Left ventricle myocardium superior (tissue), 1 donor: ENCODE measurements at regions not wholly inside any gene's neighbourhood (a gene's known extent, or its start where the extent isn't known, plus 50 kb on each side); places are given as distances from the start of the nearest gene placed in this dataset.

Experiments used
- ATAC-seq: fragments of 200-7000 bp; cut with Tn5 transposase; one replicate; pipeline ENCODE4 v1.9.1; 2020; ENCODE audit warnings: mild to moderate bottlenecking, moderate library complexity
- DNase-seq: peaks from one replicate; pipeline ENCODE4 v3.0.0-alpha.2; 2020
- intact Hi-C: fragments of 100-400 bp; cut with micrococcal nuclease; formaldehyde crosslinking; loops from one replicate; pipeline ENCODE4 v1.11.0; 2022
- donor health status: DM: no; HTN: yes; CAD: no; lungs with severe emphysema.

DNA sequence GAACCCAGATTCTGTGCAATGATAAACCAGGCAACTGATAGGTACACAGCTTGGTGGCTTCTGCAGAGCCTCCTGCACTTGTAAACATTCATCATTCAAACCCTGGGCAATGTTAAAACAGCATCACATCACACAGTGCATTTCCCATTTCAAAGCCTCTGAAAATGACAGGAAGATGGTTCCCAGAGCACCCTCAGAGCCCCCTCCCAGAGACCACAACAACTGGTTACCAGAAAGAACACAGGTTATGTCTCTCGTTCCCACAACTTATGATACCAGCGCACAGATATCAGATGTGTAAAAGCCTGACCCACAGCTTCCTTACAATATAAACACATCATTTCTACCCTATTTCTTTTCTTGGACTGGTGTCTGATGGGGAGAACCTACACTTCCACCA is 248.7 kb downstream of the AUH start:
- intact Hi-C loops, result no loop called here
- ATAC-seq (no peak), DNase-seq (no peak)

DNA sequence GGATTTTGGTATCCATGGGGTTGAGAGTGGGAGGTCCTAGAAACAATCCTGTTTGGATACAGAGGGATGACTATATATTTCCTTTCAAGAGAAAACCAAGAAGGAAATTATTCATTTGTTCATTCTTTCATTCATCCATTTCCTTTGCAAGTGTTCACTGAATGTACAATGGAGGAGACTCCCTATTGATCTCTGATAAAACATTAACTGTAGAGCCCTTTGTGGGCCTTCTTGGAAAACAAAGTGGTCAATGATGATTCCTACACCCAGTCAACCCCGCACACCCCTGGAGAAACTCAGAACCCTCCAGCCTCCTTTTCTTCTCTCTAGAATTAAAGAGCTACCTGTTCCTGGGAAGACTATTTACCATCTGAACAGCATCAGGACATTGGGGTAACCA is 247.3 kb downstream of the AUH start:
- ATAC-seq, result no peak

DNA sequence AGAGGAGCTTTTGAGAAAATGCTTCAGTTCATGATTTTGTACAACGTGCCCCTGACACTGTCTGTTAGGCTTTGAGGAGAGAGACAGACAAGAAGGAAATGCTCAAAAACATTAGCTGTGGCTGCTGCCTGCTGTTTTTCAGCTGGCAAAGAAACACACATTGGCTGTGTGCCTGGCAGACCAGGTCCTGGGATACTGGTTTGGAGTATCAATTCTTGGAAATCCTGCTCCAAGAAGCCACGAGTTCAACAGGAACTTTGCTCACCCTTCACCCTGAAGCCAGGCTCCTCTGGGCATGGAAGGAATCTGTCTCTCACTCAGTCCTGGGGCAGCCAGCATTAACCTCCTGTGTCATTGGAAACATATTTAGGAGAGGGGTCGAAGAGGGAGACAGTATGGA is 245.5 kb downstream of the AUH start:
- ATAC-seq (no peak), DNase-seq (no peak)
- intact Hi-C loops, result no loop called here

More for the DNA sequence above, 247.3 kb downstream of the AUH start:
- no peak for DNase-seq
- intact Hi-C loops, result no loop called here

DNA sequence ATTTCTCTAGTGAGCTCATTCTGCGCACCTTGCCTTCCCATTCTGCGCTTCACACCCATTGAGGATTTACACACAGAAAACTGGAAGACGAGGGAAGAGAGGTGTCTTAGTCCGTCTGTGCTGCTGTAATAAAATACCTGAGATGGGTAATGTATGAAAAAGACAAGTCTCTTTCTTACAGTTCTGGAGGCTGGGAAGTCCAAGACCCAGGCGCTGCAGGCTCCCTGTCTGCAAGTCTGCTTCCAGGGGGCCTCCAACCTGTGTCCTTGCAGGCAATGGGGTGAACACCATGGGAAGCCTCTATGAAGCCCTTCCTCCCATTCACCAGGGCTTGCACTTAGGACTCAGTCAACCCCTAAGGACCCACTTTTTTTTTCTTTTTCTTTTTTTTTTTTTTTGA is 245.0 kb downstream of the AUH start:
- ATAC-seq, result no peak

DNA sequence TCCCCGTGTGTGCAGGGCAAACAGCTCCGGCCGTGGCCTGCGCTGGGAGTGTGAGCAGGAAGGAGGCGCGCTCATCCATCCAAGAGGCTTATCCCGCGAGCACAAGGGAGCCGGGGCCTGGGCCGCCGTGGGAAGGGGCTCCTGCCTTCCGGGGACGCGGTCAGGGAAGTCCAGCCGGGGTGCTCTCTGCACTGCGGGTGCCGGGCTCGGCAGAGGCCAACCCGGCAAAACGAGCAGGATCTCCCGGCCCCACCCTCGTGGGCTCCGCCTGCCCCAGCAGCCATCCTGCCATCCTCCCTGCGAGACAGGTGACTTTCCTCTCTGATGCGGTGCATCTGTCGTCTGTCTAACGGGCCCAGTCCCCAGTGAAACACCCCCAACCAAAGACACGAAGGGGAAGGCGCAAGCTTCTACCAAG is 244.2 kb downstream of the AUH start:
- intact Hi-C loops, result no loop called here
- DNase-seq, result peak; percentile 34
- ATAC-seq, result peak; percentile 8

More for the DNA sequence above, 245.0 kb downstream of the AUH start:
- no peak for DNase-seq
- intact Hi-C loops, result no loop called here

DNA sequence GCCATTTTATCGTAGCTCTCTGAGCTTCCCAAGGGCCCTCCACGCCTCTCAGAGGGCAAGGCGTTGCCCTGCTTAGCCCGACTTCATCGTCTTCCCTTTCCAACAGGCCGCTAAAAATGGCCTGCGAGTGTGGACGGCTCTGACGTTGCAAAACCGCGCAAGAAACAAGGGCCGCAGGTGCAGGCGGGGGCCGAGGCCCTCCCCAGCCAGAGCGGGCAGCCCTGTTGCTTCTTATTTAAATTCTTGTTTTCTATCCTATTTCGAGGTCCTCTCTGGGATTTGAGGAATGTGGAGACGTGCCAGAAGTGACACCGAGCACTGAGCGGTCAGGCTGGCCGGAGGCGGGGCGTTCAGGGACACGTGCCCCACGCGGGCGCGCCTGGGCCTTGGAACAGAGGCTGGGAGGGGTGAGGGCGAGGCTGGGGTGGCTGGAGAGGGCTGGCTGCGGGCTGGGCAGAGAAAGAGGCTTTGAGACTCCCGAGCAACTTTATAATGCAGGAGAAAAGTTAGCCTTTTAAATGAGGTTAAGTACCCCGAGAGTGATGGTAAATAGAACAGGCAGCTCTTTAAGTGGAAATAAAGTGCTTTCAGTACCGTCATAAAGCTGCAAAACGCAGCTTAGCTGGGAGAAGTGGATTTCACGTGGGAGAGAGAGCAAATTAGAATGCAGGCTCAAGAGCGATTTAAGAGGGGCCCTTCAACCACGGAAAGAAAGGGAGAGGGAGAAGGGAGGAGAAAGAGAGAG is 243.6 kb downstream of the AUH start:
- peak; percentile 99 for ATAC-seq
- intact Hi-C loops, result no loop called here
- DNase-seq, result peak; percentile 91

DNA sequence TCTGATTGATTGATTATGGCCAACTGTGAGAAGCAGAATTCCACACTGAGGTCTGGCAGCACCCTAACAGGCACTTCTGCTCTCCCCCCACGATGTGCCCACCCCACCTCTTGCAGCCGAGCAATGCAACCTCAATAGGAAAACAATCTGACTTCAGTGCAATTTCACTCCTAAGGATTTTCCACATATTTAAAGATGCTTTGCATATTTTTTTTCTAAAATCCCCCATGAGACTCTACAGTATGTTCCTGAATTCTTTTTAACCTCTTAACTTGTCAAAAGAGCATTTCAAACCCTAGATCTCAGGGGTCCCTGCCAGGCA is 243.1 kb downstream of the AUH start:
- ATAC-seq, result no peak
- DNase-seq, result no peak
- intact Hi-C loops, result no loop called here

DNA sequence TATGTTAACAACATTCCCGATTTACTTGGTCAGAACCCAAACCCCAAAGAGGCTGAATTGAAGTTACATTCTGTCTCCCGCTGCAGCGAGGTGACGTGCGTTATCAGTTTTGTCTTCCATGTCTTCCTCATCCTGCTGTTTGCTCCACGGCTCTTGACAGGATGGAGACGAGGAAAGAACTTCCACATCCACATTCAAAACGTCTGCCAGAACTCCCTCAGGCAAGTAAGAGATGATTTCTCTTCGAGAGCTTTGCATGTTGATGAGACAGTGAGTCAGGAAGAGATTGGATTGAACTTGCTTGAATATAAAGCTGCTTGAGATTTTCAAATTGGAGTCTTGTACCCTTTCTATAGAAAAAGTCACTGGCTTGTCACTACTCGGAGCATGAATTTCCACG is 242.6 kb downstream of the AUH start:
- intact Hi-C loops, result no loop called here
- peak; percentile 16 for ATAC-seq

DNA sequence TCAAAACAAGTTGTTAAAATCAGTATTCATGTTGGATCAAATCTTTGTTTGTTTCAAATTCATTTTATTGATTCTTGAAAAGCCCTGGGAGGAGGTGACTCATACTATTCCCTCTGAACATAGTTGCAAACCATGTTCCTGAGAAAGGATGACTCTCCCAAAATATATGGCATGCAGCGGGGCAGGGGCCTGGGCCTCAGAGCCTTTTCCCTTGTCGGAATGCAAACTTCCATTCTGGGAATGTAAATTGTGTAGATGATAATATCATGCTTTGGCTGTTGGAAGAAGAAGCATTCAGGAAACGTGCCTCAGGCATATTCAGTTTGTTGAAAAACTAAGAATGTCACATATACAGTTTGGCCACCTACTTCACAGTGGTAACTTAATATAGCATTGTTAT is 242.0 kb downstream of the AUH start:
- no peak for DNase-seq
- no peak for ATAC-seq
- intact Hi-C loops, result no loop called here

More for the DNA sequence above, 242.6 kb downstream of the AUH start:
- no peak for DNase-seq

DNA sequence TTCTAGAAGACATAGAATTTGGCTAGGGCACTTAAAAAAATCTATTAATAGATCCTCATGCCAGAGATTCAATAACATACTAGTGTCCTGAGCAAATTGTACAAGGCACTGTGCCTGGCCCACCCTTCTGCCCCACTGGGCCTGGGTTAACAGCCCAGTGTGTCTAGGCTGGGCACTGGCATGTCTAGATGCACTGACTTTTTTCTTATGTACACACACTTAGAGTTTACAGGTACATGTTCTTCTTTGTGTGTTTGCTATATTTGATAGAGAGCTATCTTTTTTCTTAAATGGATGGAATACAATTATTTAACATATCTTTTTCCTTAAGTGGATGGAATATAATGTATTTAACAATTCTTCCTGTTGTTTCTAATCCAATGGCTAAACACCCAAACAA is 241.5 kb downstream of the AUH start:
- no peak for ATAC-seq
- intact Hi-C loops, result no loop called here
- no peak for DNase-seq

DNA sequence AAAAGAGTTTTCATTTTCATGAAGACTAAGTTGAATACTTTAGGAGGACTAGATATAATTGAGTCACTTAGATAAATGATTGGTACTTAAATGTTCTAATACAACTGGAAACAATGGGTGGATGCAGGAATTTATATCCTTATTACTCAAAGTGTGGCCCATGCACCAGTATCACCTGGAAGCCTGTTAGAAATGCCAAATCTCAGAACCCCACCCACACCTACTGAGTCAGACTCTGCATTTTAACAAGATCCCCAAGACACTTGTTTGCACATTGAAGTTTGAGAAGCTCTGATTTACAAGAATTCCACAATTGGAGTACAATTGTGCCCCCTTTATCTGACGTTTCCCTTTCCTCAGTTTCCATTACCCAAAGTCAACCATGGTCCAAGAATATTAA is 239.0 kb downstream of the AUH start:
- no peak for DNase-seq
- no peak for ATAC-seq
- intact Hi-C loops, result no loop called here

DNA sequence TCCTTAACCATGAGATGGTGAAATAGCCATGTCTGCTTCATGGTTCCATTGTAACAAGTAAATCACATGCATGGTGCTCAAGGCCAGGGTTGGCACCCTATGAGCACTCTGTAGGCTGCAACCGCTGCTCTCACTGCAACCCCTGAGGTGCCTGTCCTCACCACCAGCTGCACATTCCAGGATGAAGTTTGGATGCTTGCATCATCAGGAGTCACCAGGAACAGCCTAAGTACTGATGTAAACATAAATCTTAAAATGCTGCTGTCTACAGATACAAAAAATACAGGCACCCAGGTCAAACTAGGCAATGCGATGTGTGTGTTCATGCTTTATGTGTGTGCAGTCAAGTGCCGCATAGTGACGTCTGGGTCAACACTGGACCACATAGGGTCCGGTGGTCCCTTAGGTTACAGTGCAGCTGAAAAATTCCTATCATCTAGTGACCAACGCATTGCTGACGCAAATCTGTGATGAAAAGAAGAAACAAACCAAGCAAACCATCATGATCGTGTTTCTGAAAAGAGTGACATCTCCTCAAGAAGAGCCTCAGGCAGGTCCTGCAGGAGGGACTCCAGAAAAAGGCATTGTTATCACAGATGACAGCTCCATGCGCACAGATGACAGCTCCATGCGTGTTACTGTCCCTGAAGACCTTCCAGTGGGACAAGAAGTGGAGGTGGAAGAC is 234.8 kb downstream of the AUH start:
- DNase-seq, result no peak
- ATAC-seq, result no peak
- intact Hi-C loops, result no loop called here

DNA sequence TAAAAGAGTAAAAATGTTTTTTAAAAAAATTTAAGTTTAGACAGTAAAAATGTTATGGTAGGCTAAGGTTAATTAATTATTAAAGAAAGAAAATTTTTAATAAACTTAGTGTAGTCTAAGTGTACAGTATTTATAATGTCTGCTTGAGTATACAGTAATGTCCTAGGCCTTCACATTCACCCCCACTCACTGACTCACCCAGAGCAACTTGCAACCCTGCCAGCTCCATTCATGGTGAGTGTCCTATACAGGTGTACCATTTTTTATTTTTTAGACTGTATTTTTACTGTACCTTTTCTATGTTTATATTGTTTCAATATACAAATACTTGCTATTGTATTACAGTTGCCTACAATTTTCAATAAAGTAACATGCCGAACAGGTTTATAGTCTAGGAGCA is 234.1 kb downstream of the AUH start:
- no peak for ATAC-seq
- intact Hi-C loops, result no loop called here
- DNase-seq, result no peak

DNA sequence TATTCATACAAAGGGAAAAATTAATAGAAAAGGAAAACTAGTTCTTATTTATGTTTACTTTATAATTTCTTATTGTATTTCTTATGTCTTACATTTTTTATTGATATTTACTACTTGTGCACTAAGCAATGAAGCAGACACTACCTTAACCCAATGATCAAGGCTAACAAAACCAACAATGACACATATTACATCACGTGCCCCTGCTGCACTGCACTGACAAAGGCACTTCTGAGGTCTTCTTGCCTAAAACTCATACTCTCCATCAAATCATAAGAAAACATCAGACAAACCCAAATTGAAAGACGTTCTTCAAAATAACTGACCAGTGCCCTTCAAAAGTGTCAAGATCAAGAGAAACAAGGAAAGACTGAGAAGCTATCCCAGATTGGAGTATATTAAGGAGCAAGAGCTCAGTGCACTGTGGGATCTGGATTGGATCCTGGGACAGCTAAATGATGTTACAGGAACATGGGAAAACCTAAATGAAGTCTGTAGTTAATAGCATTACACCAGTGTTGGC is 230.9 kb downstream of the AUH start:
- intact Hi-C loops, result no loop called here
- ATAC-seq, result no peak

DNA sequence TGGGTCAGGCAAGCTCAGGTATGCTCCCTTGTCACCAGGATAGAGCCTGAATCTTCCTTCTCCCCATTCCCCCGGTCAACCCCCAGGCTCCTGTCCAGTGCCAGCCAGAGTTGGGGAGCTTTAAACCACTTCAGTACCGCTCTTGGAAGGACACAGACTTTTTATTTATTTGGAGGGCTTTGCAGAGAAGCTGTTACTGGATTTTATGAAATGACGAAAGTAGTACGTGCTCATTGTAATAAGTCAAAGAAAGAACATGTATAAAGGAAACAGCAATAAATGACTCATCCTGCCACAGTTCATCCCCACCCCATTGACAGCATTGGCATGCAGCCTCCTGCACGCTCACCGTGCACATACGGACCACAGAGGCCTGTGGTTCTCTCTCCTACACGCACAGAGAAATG is 230.3 kb downstream of the AUH start:
- intact Hi-C loops, result no loop called here
- no peak for DNase-seq

More for the DNA sequence above, 230.9 kb downstream of the AUH start:
- DNase-seq, result no peak

DNA sequence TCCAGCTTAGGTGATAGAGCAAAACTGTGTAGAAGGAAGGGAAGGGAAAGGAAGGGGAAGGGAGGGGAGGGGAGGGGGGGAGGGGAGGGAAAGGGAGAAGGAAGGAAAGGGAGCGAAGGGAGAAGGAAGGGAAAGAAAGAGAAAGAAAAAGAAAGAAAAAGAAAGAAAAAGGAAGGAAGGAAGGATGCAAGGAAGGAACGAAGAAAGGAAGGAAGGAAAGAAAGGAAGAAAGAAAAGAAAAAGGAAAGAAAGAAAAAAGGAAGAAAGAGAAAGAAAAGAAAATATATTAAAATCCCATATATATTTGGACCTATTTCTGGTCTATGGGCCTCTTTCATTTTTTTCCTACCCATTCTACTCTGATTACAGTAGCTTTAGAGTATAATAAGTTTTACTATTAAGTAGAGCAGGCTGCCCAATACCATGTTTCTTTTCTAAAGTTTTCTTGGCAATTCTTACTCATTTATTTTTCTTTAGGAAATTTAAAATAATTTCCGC is 229.1 kb downstream of the AUH start:
- intact Hi-C loops, result no loop called here
- no peak for DNase-seq
- no peak for ATAC-seq

More for the DNA sequence above, 230.3 kb downstream of the AUH start:
- ATAC-seq, result no peak

DNA sequence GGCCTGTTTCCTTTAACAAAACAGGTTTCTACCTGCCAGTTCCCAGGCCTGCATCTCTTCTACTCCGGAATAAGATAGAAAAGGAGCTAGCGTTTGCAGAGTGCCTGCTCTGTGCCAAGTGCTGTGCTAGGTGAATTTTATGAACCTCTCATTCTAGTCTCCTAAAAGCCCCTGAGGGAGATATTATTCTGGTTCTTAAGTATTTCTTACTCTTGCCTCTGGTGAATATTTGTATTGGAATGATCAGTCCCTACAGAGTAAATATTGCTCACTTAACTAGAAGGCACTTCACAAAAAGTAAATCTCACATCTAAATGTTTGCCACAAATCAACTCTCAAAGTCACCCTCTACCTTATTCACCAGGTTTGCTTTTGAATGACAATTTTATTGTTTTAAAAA is 227.1 kb downstream of the AUH start:
- DNase-seq, result no peak
- intact Hi-C loops, result no loop called here
- ATAC-seq, result no peak

DNA sequence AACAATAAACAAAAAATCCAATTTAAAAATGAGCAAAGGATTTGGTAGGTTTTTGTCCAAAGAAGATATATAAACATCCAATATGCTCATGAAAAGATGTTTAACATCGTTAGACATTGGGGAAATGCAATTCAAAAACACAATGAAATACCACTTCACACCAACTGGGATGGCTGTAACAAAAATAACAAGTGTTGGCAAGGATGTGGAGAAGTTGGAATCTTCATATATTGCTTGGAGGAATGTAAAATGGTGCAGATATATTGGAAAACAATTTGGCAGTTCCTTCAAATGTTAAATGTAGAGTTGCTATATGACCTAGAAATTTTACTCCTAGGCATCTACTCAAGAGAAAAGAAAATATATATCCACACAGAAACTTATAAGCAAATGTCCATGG is 224.3 kb downstream of the AUH start:
- DNase-seq, result no peak
- intact Hi-C loops, result no loop called here
- no peak for ATAC-seq

DNA sequence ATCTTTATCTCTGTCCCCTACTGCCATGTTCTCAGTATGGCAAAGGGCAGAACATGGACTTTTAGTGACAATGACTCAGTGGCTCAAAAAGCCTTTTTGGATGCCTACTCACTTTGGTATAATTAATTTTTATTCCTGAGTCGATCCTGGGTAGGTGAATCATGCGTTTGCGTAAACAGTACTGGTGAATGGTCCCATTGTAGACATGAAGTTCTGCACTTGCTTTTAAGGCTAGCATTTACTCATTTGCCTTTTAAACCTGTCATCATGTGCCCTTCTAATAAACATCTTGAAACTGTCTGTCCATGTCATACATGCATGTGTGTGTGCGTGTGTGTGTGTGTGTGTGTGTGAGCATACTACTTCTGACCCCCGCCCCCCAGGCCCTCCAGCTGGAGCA is 223.0 kb downstream of the AUH start:
- ATAC-seq (no peak), DNase-seq (no peak)
- intact Hi-C loops, result no loop called here

DNA sequence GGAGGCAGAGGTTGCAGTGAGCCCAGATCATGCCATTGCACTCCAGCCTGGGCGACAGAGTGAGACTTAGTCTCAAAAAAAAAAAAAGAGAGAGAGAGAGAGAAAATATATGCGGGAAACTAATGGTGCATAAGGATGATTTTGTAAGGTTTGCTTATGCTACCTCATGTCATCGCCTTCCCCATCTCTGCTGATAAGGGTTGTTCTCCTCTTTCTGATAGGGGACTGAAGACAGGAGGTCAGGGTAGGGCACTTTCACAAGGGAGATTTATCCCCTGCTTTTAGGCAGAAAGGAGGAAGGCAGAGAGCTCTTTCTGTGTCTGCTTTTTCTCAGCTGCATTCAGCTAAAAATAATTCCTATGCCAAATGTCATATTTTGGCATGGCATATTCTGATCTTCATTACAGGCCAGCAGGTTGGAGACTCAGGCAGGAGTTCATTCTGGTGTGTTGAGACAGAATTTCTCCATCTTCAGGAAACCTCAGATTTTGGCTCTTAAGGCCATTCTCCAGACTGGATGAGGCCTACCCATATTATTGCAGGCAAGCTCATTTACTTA is 220.2 kb downstream of the AUH start:
- DNase-seq (no peak), ATAC-seq (peak; percentile 54)
- intact Hi-C loops, result no loop called here
